ENCODE measurements at regions not wholly inside any gene's neighbourhood (a gene's known extent, or its start where the extent isn't known, plus 50 kb on each side); places are given as distances from the start of the nearest gene placed in this dataset.

DNA sequence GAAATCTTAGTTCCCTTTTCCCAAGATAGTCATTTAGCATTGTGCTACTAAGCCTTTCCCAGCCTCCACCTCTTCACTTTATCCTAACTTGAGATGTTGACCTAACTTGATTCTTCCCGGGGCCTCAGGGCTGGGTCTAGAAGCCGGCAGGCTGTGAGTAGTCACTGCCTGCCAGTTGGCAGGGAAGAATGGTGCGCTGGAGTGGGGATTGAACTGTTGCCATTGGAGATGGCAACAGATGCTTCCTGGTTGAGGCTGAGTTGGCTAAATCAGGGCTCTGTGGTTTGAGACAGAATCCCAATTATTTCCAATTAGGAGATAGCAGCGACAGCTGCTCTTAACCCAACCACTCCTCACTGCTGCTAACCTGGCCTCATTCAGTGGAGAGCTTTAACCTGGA, 343.1 kb downstream of the BRINP1 start:
- no peak for TF ChIP-seq POLR2A (IDR thresholded peaks at IDR 0.05)
- TF ChIP-seq, protein P1, sequence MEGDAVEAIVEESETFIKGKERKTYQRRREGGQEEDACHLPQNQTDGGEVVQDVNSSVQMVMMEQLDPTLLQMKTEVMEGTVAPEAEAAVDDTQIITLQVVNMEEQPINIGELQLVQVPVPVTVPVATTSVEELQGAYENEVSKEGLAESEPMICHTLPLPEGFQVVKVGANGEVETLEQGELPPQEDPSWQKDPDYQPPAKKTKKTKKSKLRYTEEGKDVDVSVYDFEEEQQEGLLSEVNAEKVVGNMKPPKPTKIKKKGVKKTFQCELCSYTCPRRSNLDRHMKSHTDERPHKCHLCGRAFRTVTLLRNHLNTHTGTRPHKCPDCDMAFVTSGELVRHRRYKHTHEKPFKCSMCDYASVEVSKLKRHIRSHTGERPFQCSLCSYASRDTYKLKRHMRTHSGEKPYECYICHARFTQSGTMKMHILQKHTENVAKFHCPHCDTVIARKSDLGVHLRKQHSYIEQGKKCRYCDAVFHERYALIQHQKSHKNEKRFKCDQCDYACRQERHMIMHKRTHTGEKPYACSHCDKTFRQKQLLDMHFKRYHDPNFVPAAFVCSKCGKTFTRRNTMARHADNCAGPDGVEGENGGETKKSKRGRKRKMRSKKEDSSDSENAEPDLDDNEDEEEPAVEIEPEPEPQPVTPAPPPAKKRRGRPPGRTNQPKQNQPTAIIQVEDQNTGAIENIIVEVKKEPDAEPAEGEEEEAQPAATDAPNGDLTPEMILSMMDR (IDR thresholded peaks at IDR 0.05) = no peak
- H3K9me3 ChIP-seq (replicated peaks in 1 of 3) = no peaks in the 10 kb centered on the region
- DNase-seq = peak in 2 of 7 donors; percentile 16 to 60
- no peaks in the 10 kb centered on the region for H3K27me3 ChIP-seq
- H3K36me3 ChIP-seq (replicated peaks in 1 of 2) = no peaks in the 10 kb centered on the region
- no peaks in the 10 kb centered on the region for H3K4me1 ChIP-seq (replicated peaks in 1 of 2)
- intact Hi-C loops (cut with DNase I) = no loop called here
- no peak overlapping the region for H3K4me3 ChIP-seq
- WGBS, 4 donors = 52 to 70% (median 65%) methylated on average over 4 of the region's 4 CpGs
- peak overlapping the region in 2 of 5 donors; percentile 38 to 48 for H3K27ac ChIP-seq

DNA sequence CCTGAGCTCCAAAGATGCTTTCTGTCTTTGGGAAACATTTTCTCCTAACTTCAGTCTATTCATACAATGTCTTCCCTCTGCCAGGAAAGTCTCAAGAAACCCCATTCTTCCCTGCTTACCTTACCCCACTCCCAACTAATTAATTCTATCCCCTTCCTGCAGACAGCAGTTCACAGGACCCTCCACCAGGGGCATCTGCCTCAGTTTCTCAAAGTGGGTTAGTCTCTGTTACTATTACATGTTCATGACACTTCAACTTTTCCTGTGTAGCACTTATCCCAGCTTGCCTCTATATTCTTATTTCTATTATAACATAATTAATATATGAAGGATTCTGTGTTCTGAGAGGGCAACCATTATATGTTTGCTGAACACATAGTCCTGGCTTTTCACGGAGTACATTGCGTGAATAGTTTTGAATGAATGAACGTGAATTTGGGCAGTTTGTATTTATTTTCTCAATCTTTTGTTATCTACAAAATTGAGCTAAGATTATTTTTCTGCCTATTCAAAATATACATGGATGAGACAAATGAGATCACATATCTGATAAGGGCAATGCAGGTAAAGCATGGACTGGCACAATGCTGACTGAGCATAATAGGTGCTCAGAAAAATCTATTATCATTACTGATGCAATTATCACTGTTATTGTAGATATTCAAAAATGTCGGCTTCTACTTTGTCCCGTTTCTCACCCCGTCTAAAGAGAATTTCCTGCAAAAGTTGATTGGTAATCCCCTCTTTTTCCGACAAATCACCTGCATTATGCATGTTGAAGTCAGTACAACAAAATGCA, 341.1 kb downstream of the BRINP1 start:
- no peak for DNase-seq
- Histone ChIP-seq H3K4me1 (replicated peaks in 1 of 2) (no peaks in the 10 kb centered on the region), H3K9me3 (replicated peaks in 1 of 3) (no peaks in the 10 kb centered on the region), H3K4me3 (no peak overlapping the region), H3K27me3 (no peaks in the 10 kb centered on the region), H3K36me3 (replicated peaks in 1 of 2) (no peaks in the 10 kb centered on the region), H3K27ac (peak overlapping the region in 1 of 5 donors; percentile 56)
- intact Hi-C loops (cut with DNase I) = no loop called here
- no peak for TF ChIP-seq POLR2A (IDR thresholded peaks at IDR 0.05)
- TF ChIP-seq, protein P1 (IDR thresholded peaks at IDR 0.05) = no peak
- 63 to 75% (median 72%) methylated on average over 7 of the region's 7 CpGs for WGBS, 4 donors

DNA sequence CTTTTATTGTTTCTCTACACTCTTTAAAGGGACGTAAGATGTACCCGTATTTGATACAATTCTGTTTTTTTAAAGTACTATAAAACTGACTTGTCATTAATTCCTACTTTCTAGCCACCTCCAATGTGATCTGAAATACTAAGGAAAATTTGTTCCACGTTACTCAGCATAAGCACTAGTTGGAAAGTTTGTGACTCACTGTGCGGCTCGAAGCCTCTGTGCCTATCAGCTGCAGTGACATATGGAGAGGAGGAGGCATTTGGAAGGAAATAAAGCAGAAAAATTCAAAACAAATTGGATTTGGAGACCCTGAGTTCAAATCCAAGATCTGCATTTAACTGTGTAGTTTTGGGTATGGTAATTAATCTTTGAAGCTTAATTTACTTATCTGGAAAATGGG, 339.3 kb downstream of the BRINP1 start:
- intact Hi-C loops (cut with DNase I) = no loop called here
- Histone ChIP-seq H3K36me3 (replicated peaks in 1 of 2) (no peaks in the 10 kb centered on the region), H3K27me3 (no peaks in the 10 kb centered on the region), H3K27ac (no peak overlapping the region), H3K9me3 (replicated peaks in 1 of 3) (no peaks in the 10 kb centered on the region), H3K4me1 (replicated peaks in 1 of 2) (no peaks in the 10 kb centered on the region), H3K4me3 (no peak overlapping the region)
- WGBS, 4 donors = 88 to 92% (median 88%) methylated on average over 5 of the region's 5 CpGs
- no peak for DNase-seq
- TF ChIP-seq, protein P1 (IDR thresholded peaks at IDR 0.05) = no peak
- no peak for TF ChIP-seq POLR2A (IDR thresholded peaks at IDR 0.05)

DNA sequence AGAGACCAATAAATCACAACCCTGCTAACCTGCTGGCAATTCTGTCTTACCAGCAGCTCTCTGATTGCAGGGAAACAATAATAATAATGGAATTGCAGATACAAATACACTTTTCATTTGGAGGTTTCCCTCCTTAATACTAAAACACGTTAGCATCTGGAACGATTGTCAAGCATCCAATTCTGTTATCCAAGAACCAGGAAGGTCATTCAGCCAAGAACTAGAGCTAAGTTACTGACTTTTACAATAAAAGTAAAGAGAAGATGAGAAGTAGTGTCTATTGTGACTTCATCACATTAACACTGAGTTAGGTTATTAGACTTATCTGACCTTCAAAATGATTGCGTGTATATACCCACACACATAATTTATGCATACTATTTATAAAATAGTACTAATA, 335.6 kb downstream of the BRINP1 start:
- WGBS, 4 donors = 40 to 84% (median 60%) methylated on average over 3 of the region's 3 CpGs
- intact Hi-C loops (cut with DNase I) = no loop called here
- TF ChIP-seq, protein P1 (IDR thresholded peaks at IDR 0.05) = no peak
- no peak for TF ChIP-seq POLR2A (IDR thresholded peaks at IDR 0.05)
- no peaks in the 10 kb centered on the region for H3K4me1 ChIP-seq (replicated peaks in 1 of 2)
- H3K27ac ChIP-seq = no peak overlapping the region
- no peak overlapping the region for H3K4me3 ChIP-seq
- no peak for DNase-seq
- no peaks in the 10 kb centered on the region for H3K9me3 ChIP-seq (replicated peaks in 1 of 3)
- H3K27me3 ChIP-seq = no peaks in the 10 kb centered on the region
- no peaks in the 10 kb centered on the region for H3K36me3 ChIP-seq (replicated peaks in 1 of 2)

All from adrenal gland (tissue), 9 donors.